Transverse colon (tissue), 4 donors: ENCODE measurements at regions not wholly inside any gene's neighbourhood (a gene's known extent, or its start where the extent isn't known, plus 50 kb on each side); places are given as distances from the start of the nearest gene placed in this dataset.

Source experiments
- DNase-seq: peaks from one replicate; pipeline ENCODE4 v3.0.0-alpha.2; 2019
- H3K27ac ChIP-seq, 4 donors: fragments of 200-600 bp; sonication (generic); 2 replicates each; pipeline ENCODE4 v1.5.1; 2016 to 2018; ENCODE audit warnings: inconsistent platforms in 4 of 4
- H3K27me3 ChIP-seq: fragments of 200-600 bp; sonication (generic); 2 replicates; pipeline ENCODE4 v1.5.1; 2017; ENCODE audit warnings: inconsistent platforms
- H3K36me3 ChIP-seq, 4 donors: fragments of 200-600 bp; sonication (generic); 2 replicates each; pipeline ENCODE4 v1.5.1; 2017 to 2019; ENCODE audit warnings: inconsistent platforms in 4 of 4
- H3K4me1 ChIP-seq, 4 donors: fragments of 200-600 bp; sonication (generic); 2 replicates each; pipeline ENCODE4 v1.5.1; 2017 to 2020; ENCODE audit warnings: inconsistent platforms in 4 of 4
- H3K4me3 ChIP-seq, 4 donors: fragments of 200-600 bp; sonication (generic); 1 replicate in 1 of 4; 2 replicates in 3 of 4; pipeline versions ENCODE4 v1.5.1 to v1.6.1; 2017 to 2019; ENCODE audit warnings: inconsistent platforms in 4 of 4
- H3K9me3 ChIP-seq, 2 donors: fragments of 200-600 bp; sonication (generic); 2 replicates each; pipeline ENCODE4 v1.5.1; 2017 to 2019; ENCODE audit warnings: inconsistent platforms in 2 of 2
- EP300 ChIP-seq: sonication (generic); formaldehyde crosslinking; IDR thresholded peaks from one replicate; pipeline ENCODE4 v1.6.1; 2017; ENCODE audit warnings: antibody characterized with exemption, low read depth
- POLR2A ChIP-seq: fragments of 450-650 bp; IDR thresholded peaks from one replicate; pipeline ENCODE4 v1.6.1; 2016; ENCODE audit warnings: antibody characterized with exemption, mild to moderate bottlenecking, moderate library complexity
- POLR2AphosphoS5 ChIP-seq, 3 donors: sonication (generic); formaldehyde crosslinking; IDR thresholded peaks; one replicate each; pipeline ENCODE4 v1.6.1; 2016; ENCODE audit warnings: antibody characterized with exemption in 3 of 3
- WGBS, 2 donors: methylation state at CpG; one replicate each; pipeline ENCODE4 v1.1.5; 2018; ENCODE audit warnings: low coverage in 1 of 2; 5-methylcytosine and 5-hydroxymethylcytosine counted together
- in situ Hi-C, 4 donors: fragments of 200-750 bp; cut with MboI; loops; one replicate each; pipeline versions ENCODE4 v1.15.0 to v1.15.1; 2017; ENCODE audit warnings: low sequenced_read_pairs in 3 of 4, low pct_ligation_motif_present in 1 of 4, low pct_unique_long_range_greater_than_20kb in 1 of 4
- intact Hi-C: fragments of 100-400 bp; cut with DNase I; formaldehyde crosslinking; loops from one replicate; pipeline ENCODE4 v1.15.1; 2023; ENCODE audit warnings: low total_unique reads
- TF ChIP-seq, protein P1 (sequence below), 5 experiments: fragments of 200-600 bp in 3 of 5; fragments of 450-650 bp in 2 of 5; sonication (generic) in 3 of 5; IDR thresholded peaks; 1 replicate in 2 of 5; 2 replicates in 3 of 5; pipeline ENCODE4 v1.5.1; 2016 to 2017; ENCODE audit warnings: antibody characterized with exemption in 5 of 5, inconsistent platforms in 3 of 5, mild to moderate bottlenecking in 2 of 5, moderate library complexity in 1 of 5

DNA sequence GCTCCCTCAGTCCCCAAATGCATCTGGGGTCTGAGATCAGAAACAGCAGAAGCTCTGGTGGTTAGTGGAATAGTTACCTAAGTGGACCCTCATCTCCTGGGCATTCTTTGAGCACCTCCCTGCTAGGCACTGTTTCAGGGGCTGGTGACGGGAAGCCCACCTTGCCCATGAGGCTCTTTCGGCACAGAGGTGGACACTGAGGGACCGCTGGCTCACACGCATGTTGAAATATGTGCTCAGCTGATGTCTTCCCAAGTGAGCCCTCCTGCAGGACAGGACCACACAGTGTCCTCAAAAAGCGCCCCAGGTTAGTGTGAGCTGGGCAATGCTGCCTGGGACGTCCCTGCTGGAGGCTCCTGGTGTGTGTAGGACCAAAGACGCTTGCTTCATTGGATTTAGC lies 1379.9 kb downstream of the TBC1D22A start:
- no peak overlapping the region for H3K4me3 ChIP-seq
- WGBS, 2 donors, result 89% methylated on average over 7 of the region's 7 CpGs; no CpG with 5 or more reads in 1 of the 2 donors
- H3K27ac ChIP-seq, result no peak overlapping the region
- intact Hi-C loops (no loop called here), in situ Hi-C loops (no loop called here)
- peaks cover 17% of the 10 kb centered on the region for H3K27me3 ChIP-seq
- H3K4me1 ChIP-seq, result peaks cover 0 to 13% (median 0%) of the 10 kb centered on the region in 4 donors
- TF ChIP-seq POLR2A (no peak), EP300 (no peak)
- TF ChIP-seq, protein P1, sequence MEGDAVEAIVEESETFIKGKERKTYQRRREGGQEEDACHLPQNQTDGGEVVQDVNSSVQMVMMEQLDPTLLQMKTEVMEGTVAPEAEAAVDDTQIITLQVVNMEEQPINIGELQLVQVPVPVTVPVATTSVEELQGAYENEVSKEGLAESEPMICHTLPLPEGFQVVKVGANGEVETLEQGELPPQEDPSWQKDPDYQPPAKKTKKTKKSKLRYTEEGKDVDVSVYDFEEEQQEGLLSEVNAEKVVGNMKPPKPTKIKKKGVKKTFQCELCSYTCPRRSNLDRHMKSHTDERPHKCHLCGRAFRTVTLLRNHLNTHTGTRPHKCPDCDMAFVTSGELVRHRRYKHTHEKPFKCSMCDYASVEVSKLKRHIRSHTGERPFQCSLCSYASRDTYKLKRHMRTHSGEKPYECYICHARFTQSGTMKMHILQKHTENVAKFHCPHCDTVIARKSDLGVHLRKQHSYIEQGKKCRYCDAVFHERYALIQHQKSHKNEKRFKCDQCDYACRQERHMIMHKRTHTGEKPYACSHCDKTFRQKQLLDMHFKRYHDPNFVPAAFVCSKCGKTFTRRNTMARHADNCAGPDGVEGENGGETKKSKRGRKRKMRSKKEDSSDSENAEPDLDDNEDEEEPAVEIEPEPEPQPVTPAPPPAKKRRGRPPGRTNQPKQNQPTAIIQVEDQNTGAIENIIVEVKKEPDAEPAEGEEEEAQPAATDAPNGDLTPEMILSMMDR (IDR thresholded peaks at IDR 0.05), result no peak
- no peaks in the 10 kb centered on the region for H3K36me3 ChIP-seq
- no peak for DNase-seq
- H3K9me3 ChIP-seq, result peaks cover 0 to 2% of the 10 kb centered on the region in 2 donors

- H3K4me3 ChIP-seq, result no peak overlapping the region
- no peaks in the 10 kb centered on the region for H3K36me3 ChIP-seq
- intact Hi-C loops (no loop called here), in situ Hi-C loops (no loop called here)
- H3K27ac ChIP-seq, result no peak overlapping the region
- WGBS, 2 donors, result 44% methylated on average over 10 of the region's 10 CpGs; no CpG with 5 or more reads in 1 of the 2 donors
- DNase-seq, result no peak
- H3K4me1 ChIP-seq, result peaks cover 0 to 13% (median 0%) of the 10 kb centered on the region in 4 donors
- H3K9me3 ChIP-seq, result peaks cover 0 to 2% of the 10 kb centered on the region in 2 donors
- peaks cover 17% of the 10 kb centered on the region for H3K27me3 ChIP-seq
- TF ChIP-seq EP300 (no peak), POLR2AphosphoS5 (IDR thresholded peaks at IDR 0.05) (no peak), POLR2A (no peak)
- TF ChIP-seq, protein P1 (IDR thresholded peaks at IDR 0.05), result no peak
Observed at GRCh38 chr22:48141301-48141700, 1378.9 kb downstream of the TBC1D22A start.

DNA sequence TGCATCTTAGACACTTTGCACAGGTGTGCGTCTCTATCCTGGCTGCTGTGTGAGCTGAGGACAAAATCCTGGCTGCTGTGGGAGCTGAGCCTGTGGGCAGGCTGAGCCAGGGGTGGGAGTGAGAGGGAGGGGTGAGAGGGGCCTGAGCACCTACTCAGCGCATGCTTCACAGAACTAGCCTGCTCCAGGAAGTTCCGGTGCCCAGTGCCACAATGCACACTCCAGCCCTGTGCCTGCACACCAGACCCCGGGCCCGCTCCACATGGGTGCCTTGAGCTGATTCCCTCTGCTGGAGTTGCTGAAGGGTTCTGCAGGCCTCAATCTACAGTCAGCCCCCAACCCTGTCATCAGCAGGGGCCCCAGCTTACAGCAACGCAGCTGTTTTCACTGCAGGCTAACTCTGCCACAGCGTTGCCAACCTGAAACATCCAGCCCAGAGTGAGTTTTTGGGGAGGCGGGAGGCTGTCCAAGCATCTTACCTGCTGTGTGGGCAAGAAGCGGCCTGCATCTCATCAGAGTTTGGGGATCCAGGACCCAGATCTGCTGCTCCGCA lies 1377.9 kb downstream of the TBC1D22A start:
- H3K4me3 ChIP-seq, result no peak overlapping the region
- in situ Hi-C loops, result no loop called here
- intact Hi-C loops, result no loop called here
- peaks cover 0 to 13% (median 0%) of the 10 kb centered on the region in 4 donors for H3K4me1 ChIP-seq
- H3K36me3 ChIP-seq, result no peaks in the 10 kb centered on the region
- H3K9me3 ChIP-seq, result peaks cover 0 to 2% of the 10 kb centered on the region in 2 donors
- 88% methylated on average over 10 of the region's 10 CpGs; no CpG with 5 or more reads in 1 of the 2 donors for WGBS, 2 donors
- DNase-seq, result no peak
- peaks cover 10% of the 10 kb centered on the region for H3K27me3 ChIP-seq
- no peak overlapping the region for H3K27ac ChIP-seq
- no peak for TF ChIP-seq EP300
- TF ChIP-seq, protein P1 (IDR thresholded peaks at IDR 0.05), result no peak
- TF ChIP-seq POLR2A, result no peak
- TF ChIP-seq POLR2AphosphoS5 (IDR thresholded peaks at IDR 0.05), result no peak

DNA sequence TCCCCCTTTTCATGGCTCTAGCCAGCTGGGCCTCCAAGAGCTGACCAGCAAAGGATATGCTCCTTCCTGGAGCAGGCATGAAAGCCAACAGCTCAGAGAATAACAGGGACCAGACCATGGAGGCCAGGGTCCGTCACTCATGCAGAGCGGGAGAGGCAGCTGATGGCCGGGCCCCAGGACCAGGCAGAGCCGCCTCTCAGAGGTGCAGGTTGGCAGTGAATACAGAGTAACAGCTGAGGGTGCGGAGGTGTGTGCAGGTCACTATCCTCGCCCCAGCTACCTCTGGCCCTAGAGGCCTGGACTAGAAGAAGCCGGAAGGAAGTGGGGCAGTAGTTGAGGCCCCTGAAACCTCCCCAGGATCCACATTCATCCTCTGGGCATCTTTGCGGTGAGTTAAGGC lies 1377.3 kb downstream of the TBC1D22A start:
- intact Hi-C loops (no loop called here), in situ Hi-C loops (no loop called here)
- H3K27me3 ChIP-seq, result peaks cover 7% of the 10 kb centered on the region
- DNase-seq, result no peak
- 90 to 100% methylated on average over 4 to 6 of the region's 8 CpGs for WGBS, 2 donors
- peaks cover 0 to 13% (median 0%) of the 10 kb centered on the region in 4 donors for H3K4me1 ChIP-seq
- peaks cover 0 to 2% of the 10 kb centered on the region in 2 donors for H3K9me3 ChIP-seq
- TF ChIP-seq, protein P1 (IDR thresholded peaks at IDR 0.05), result no peak
- TF ChIP-seq POLR2A (no peak), EP300 (no peak)
- no peak overlapping the region for H3K4me3 ChIP-seq
- H3K36me3 ChIP-seq, result no peaks in the 10 kb centered on the region
- H3K27ac ChIP-seq, result no peak overlapping the region
